K562 (cell line): ENCODE measurements at regions not wholly inside any gene's neighbourhood (a gene's known extent, or its start where the extent isn't known, plus 50 kb on each side); places are given as distances from the start of the nearest gene placed in this dataset.

ENCODE experiments used
- ATAC-seq: fragments of 200-7000 bp; cut with Tn5 transposase; 3 replicates; pipeline ENCODE4 v1.9.1; 2020; ENCODE audit warnings: moderate library complexity
- BruUV-seq: library from RNA; stranded (reverse); fragments of 400-500 nt; replicated peaks from 2 replicates; lab custom pipeline; 2021; lab: Mats Ljungman, UMichigan
- CTCF ChIA-PET: fragments of 300-600 bp; formaldehyde crosslinking; extraction: SDS; loops from one replicate; lab custom pipeline; 2021; ENCODE audit warnings: low intra/inter-chr PET ratio; lab: Yijun Ruan, JAX
- POLR2A ChIA-PET: fragments of 300-600, 350-650 bp; sonication (Branson Sonifier 250); formaldehyde crosslinking; extraction: SDS; loops from one replicate; lab custom pipeline; 2021; ENCODE audit warnings: antibody characterized with exemption, inconsistent platforms; lab: Yijun Ruan, JAX
- DNase-seq, 4 experiments: peaks; one replicate each; pipeline versions ENCODE4 v3.0.0 to v3.0.0-alpha.2; 2011 to 2018; ENCODE audit warnings: low spot score in 3 of 4, mixed read lengths in 3 of 4; ENCODE audit errors: extremely low read depth in 1 of 4
- FAIRE-seq: peaks from 2 replicates; lab custom pipeline; 2011; peaks lifted over from hg19 to GRCh38; lab: Jason Lieb, UNC
- H2AFZ ChIP-seq: 2 replicates; pipeline ENCODE4 v1.6.0; 2011; ENCODE audit warnings: low read depth, low read length, control low read depth, inconsistent platforms
- H3K27ac ChIP-seq: fragments of 200-600 bp; 3 replicates; pipeline ENCODE4 v1.8.0; 2011; ENCODE audit warnings: low read depth, mild to moderate bottlenecking, control low read depth, inconsistent platforms, low read length, moderate library complexity, mixed read lengths; ENCODE audit errors: extremely low read depth
- H3K27me3 ChIP-seq, 2 experiments: fragments of 300-600 bp in 1 of 2; 2 replicates in 1 of 2; 3 replicates in 1 of 2; pipeline versions ENCODE4 v1.6.0 to v1.8.0; 2011; ENCODE audit warnings: inconsistent platforms in 2 of 2, low read length in 2 of 2, mild to moderate bottlenecking in 1 of 2, mixed read lengths in 1 of 2, moderate library complexity in 1 of 2; ENCODE audit not compliant: control insufficient read depth in 2 of 2, insufficient read depth in 2 of 2
- H3K36me3 ChIP-seq: fragments of 300-600 bp; 3 replicates; pipeline ENCODE4 v1.8.0; 2011; ENCODE audit warnings: mild to moderate bottlenecking, low read length, inconsistent platforms; ENCODE audit not compliant: control insufficient read depth, insufficient read depth
- H3K4me1 ChIP-seq, 2 experiments: fragments of 200-600 bp in 1 of 2; replicated peaks in 1 of 2; 2 replicates in 1 of 2; 3 replicates in 1 of 2; pipeline versions ENCODE4 v1.5.1 to v1.8.0; 2011; ENCODE audit warnings: inconsistent platforms in 2 of 2, low read length in 2 of 2, mild to moderate bottlenecking in 1 of 2, mixed read lengths in 1 of 2, moderate library complexity in 1 of 2; ENCODE audit not compliant: control insufficient read depth in 2 of 2, insufficient read depth in 2 of 2
- H3K4me2 ChIP-seq: 2 replicates; pipeline ENCODE4 v1.6.1; 2011; ENCODE audit warnings: low read length, control low read depth, inconsistent platforms, mixed read lengths; ENCODE audit not compliant: insufficient read depth
- H3K4me3 ChIP-seq: fragments of 200-600 bp; sonication (generic), shearing (Covaris generic); 2 replicates; pipeline ENCODE4 v1.5.1; 2016; ENCODE audit warnings: control low read depth, inconsistent platforms
- H3K79me2 ChIP-seq: fragments of 200-600 bp; 3 replicates; pipeline ENCODE4 v1.8.0; 2011; ENCODE audit warnings: low read length, inconsistent platforms; ENCODE audit not compliant: control insufficient read depth, insufficient read depth
- H3K9ac ChIP-seq, 2 experiments: 2 replicates each; pipeline versions ENCODE4 v1.6.0 to v1.6.1; 2011; ENCODE audit warnings: low read depth in 2 of 2, low read length in 2 of 2, control low read depth in 1 of 2, inconsistent platforms in 1 of 2, mild to moderate bottlenecking in 1 of 2, mixed read lengths in 1 of 2; ENCODE audit not compliant: insufficient read depth in 1 of 2
- H3K9me1 ChIP-seq: one replicate; pipeline ENCODE4 v1.6.0; 2011; ENCODE audit warnings: inconsistent platforms, mild to moderate bottlenecking, low read length, moderate library complexity; ENCODE audit not compliant: control insufficient read depth, insufficient read depth
- H3K9me3 ChIP-seq: replicated peaks from 2 replicates; pipeline ENCODE4 v1.5.1; 2011; ENCODE audit warnings: low read depth, low read length, inconsistent platforms; ENCODE audit not compliant: control insufficient read depth, insufficient read depth
- H4K20me1 ChIP-seq: replicated peaks from 2 replicates; pipeline ENCODE4 v1.6.1; 2011; ENCODE audit warnings: low read length, inconsistent platforms, mixed read lengths; ENCODE audit not compliant: control insufficient read depth, insufficient read depth
- BCOR ChIP-seq: fragments of 450-650 bp; IDR thresholded peaks from 2 replicates; pipeline ENCODE4 v1.6.1; 2016
- BHLHE40 ChIP-seq: IDR thresholded peaks from 2 replicates; pipeline ENCODE4 v1.6.1; 2011; ENCODE audit warnings: low read length, improper control_type of control experiment
- CXXC5 ChIP-seq: fragments of 250-450 bp; sonication (Bioruptor Pico); IDR thresholded peaks from 2 replicates; pipeline ENCODE4 v1.8.0; 2022; ENCODE audit warnings: inconsistent platforms, mild to moderate bottlenecking, moderate library complexity
- JUN ChIP-seq, 2 experiments: sonication (generic) in 1 of 2; formaldehyde crosslinking in 1 of 2; IDR thresholded peaks; 2 replicates each; pipeline versions ENCODE4 v1.6.1 to v1.8.0; 2012 to 2022; ENCODE audit warnings: borderline replicate concordance in 2 of 2, mild to moderate bottlenecking in 2 of 2, improper control_type of control experiment in 1 of 2, low read depth in 1 of 2, low read length in 1 of 2, missing genetic modification reagents in 1 of 2
- POLR2A ChIP-seq: fragments of 450-650 bp; conservative IDR thresholded peaks from 2 replicates; pipeline ENCODE4 v1.6.1; 2016
- RBM25 ChIP-seq: fragments of 200-400 bp; formaldehyde crosslinking; IDR thresholded peaks from 2 replicates; pipeline ENCODE4 v1.6.1; 2018; ENCODE audit warnings: low read length, low read depth, moderate library complexity; ENCODE audit not compliant: severe bottlenecking
- SMARCC2 ChIP-seq: fragments of 450-650 bp; IDR thresholded peaks from 2 replicates; pipeline ENCODE4 v1.6.1; 2017; ENCODE audit warnings: antibody characterized with exemption, moderate library complexity, mild to moderate bottlenecking, low read depth
- ZFP36 ChIP-seq: fragments of 150-350 bp; IDR thresholded peaks from 2 replicates; pipeline ENCODE4 v1.6.1; 2018; ENCODE audit warnings: low read length, low read depth; ENCODE audit not compliant: partially characterized antibody
- ZNF586 ChIP-seq: fragments of 450-650 bp; formaldehyde crosslinking; conservative IDR thresholded peaks from 2 replicates; pipeline ENCODE4 v1.4.0; 2020; ENCODE audit warnings: mild to moderate bottlenecking, moderate library complexity
- ZNF696 ChIP-seq: fragments of 250-450 bp; sonication (Bioruptor Pico); conservative IDR thresholded peaks from 2 replicates; pipeline ENCODE4 v1.4.0; 2020; ENCODE audit warnings: mild to moderate bottlenecking, moderate library complexity
- WGBS: fragments of 100-300 bp; shearing (Covaris generic); methylation state at CpG from one replicate; pipeline ENCODE4 v1.1.6; 2016; ENCODE audit warnings: low coverage, mixed read lengths; ENCODE audit not compliant: insufficient coverage; ENCODE audit errors: missing lambda C conversion rate; 5-methylcytosine and 5-hydroxymethylcytosine counted together
- in situ Hi-C: fragments of 300-500 bp; cut with MboI; formaldehyde crosslinking; loops from 4 replicates; pipeline ENCODE4 v1.15.0; 2018; ENCODE audit warnings: inconsistent platforms, mixed read lengths
- intact Hi-C: fragments of 100-400 bp; cut with micrococcal nuclease; formaldehyde crosslinking; loops from 2 replicates; pipeline ENCODE4 v1.14.2; 2022

DNA sequence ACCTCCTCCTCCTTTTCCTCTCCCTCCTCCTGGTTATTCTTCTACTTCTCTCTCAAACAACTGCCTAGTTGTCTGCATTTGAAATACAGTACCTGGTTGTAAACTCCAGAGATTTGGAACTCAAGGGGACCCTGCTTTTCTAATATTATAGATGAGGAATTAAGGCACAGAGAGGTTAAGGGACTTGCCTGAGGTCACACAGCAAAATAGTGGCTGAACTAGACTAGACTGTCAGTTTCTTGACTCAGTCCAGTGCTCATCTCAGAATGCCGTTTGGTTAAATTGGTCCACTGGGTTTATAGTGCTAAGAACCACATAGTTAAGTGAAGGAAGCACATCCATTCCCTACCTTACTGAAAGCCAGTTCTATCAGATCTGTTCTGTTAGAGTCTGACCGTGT is 105.9 kb upstream of the VASH1 start:
- Histone ChIP-seq H3K27me3 (peaks cover 0 to 23% of the 10 kb centered on the region in 2 experiments; a peak in 3 of 5 replicates), H2AFZ (no peak overlapping the region), H3K4me1 (no peaks in the 10 kb centered on the region), H3K9me1 (no peaks in the 10 kb centered on the region), H4K20me1 (no peaks in the 10 kb centered on the region; the same call in 1 of the 2 replicates), H3K9me3 (no peaks in the 10 kb centered on the region), H3K79me2 (no peaks in the 10 kb centered on the region), H3K27ac (no peak overlapping the region), H3K9ac (no peak overlapping the region), H3K4me2 (no peak overlapping the region), H3K36me3 (no peaks in the 10 kb centered on the region), H3K4me3 (no peak overlapping the region)
- WGBS = 9% methylated on average over 2 of the region's 2 CpGs
- BruUV-seq = no TSS peak
- no peak for DNase-seq
- ChIA-PET POLR2A (no interaction called here), CTCF (no interaction called here)
- intact Hi-C loops = no loop called here
- ATAC-seq = no peak
- no peak for FAIRE-seq
- in situ Hi-C loops = loop anchor here (10.0 kb wide), 2 partner anchors 601 to 941 kb away; no protein-coding TSS in a partner anchor
- TF ChIP-seq ZFP36 (peak; percentile 67), BHLHE40 (no peak), BCOR (peak; percentile 52; the same call in 1 of the 2 replicates), ZNF696 (no peak), SMARCC2 (no peak), POLR2A (no peak), JUN (IDR thresholded peaks at IDR 0.05; ENCODE audit: borderline replicate concordance, low read depth, low read length) (no peak), JUN (CRISPR knock-in tag; IDR thresholded peaks at IDR 0.05; ENCODE audit: borderline replicate concordance) (no peak), ZNF586 (CRISPR knock-in tag) (no peak), CXXC5 (CRISPR knock-in tag) (no peak), RBM25 (peak; percentile 93)
